CD4-positive, alpha-beta T cell (primary cell): ENCODE measurements at regions not wholly inside any gene's neighbourhood (a gene's known extent, or its start where the extent isn't known, plus 50 kb on each side); places are given as distances from the start of the nearest gene placed in this dataset.

Experiments used
- ATAC-seq: fragments of 200-7000 bp; cut with Tn5 transposase; one replicate; pipeline ENCODE4 v1.10.0; 2022; ENCODE audit warnings: mild to moderate bottlenecking; ENCODE audit not compliant: poor library complexity
- CTCF ChIA-PET: fragments of 350-600 bp; sonication (Branson Sonifier 250); formaldehyde crosslinking; loops from one replicate; lab custom pipeline; 2021; ENCODE audit warnings: antibody characterized with exemption, inconsistent platforms; lab: Charles Lee
- POLR2A ChIA-PET: fragments of 350-600 bp; sonication (Branson Sonifier 250); formaldehyde crosslinking; loops from one replicate; lab custom pipeline; 2021; ENCODE audit warnings: antibody characterized with exemption, inconsistent platforms; lab: Charles Lee
- DNase-seq, 14 experiments: peaks; one replicate each; pipeline ENCODE4 v3.0.0-alpha.2; 2013 to 2020; ENCODE audit warnings: mixed read lengths in 2 of 14
- H3K27ac ChIP-seq, 2 donors: one replicate each; pipeline versions ENCODE4 v1.5.1 to v1.7.0; 2013; ENCODE audit warnings: low read length in 2 of 2, low read depth in 1 of 2, mild to moderate bottlenecking in 1 of 2
- H3K27me3 ChIP-seq, 2 experiments: 1 replicate in 1 of 2; 2 replicates in 1 of 2; pipeline versions ENCODE4 v1.6.1 to v1.7.0; 2013; ENCODE audit warnings: low read length in 2 of 2, control low read depth in 1 of 2, mild to moderate bottlenecking in 1 of 2, moderate library complexity in 1 of 2; ENCODE audit not compliant: insufficient read depth in 2 of 2, control insufficient read depth in 1 of 2
- H3K36me3 ChIP-seq: one replicate; pipeline ENCODE4 v1.6.1; 2013; ENCODE audit warnings: low read length, control low read depth; ENCODE audit not compliant: insufficient read depth
- H3K4me1 ChIP-seq: one replicate; pipeline ENCODE4 v1.6.1; 2013; ENCODE audit warnings: low read length, control low read depth; ENCODE audit not compliant: insufficient read depth
- H3K4me3 ChIP-seq: one replicate; pipeline ENCODE4 v1.5.1; 2013; ENCODE audit warnings: mild to moderate bottlenecking, low read length, moderate library complexity
- H3K9me3 ChIP-seq, 2 experiments: 1 replicate in 1 of 2; 2 replicates in 1 of 2; pipeline versions ENCODE4 v1.6.1 to v1.7.0; 2013; ENCODE audit warnings: low read length in 2 of 2, mild to moderate bottlenecking in 2 of 2, control low read depth in 1 of 2, moderate library complexity in 1 of 2; ENCODE audit not compliant: control insufficient read depth in 1 of 2, insufficient read depth in 1 of 2
- H3K27ac Mint-ChIP-seq: one replicate; pipeline ENCODE4 v1.8.0; 2020; ENCODE audit warnings: mixed read lengths
- H3K27me3 Mint-ChIP-seq: one replicate; pipeline ENCODE4 v1.8.0; 2021; ENCODE audit warnings: mixed read lengths
- H3K36me3 Mint-ChIP-seq: one replicate; pipeline ENCODE4 v1.8.0; 2021; ENCODE audit warnings: low read depth, mixed read lengths
- H3K4me1 Mint-ChIP-seq: one replicate; pipeline ENCODE4 v1.8.0; 2021; ENCODE audit warnings: low read depth, mixed read lengths
- H3K4me3 Mint-ChIP-seq: one replicate; pipeline ENCODE4 v1.8.0; 2020; ENCODE audit warnings: mild to moderate bottlenecking, mixed read lengths
- H3K9me3 Mint-ChIP-seq: one replicate; pipeline ENCODE4 v1.8.0; 2020; ENCODE audit warnings: mixed read lengths
- CTCF ChIP-seq: fragments of 200-600 bp; IDR thresholded peaks from one replicate; pipeline ENCODE4 v1.8.0; 2022; ENCODE audit warnings: antibody characterized with exemption, mild to moderate bottlenecking
- intact Hi-C, 2 experiments: fragments of 100-400 bp; cut with DNase I in 1 of 2; cut with micrococcal nuclease in 1 of 2; formaldehyde crosslinking; loops; one replicate each; pipeline versions ENCODE4 v1.15.1 to v1.9.0; 2023 to 2025; cut with DNase I, micrococcal nuclease

- intact Hi-C loops: no loop called here
Observed at GRCh38 chr3:139203752-139204151, 140.1 kb upstream of the MRPS22 start.

GRCh38 chr3:139204728-139205127, 139.1 kb upstream of the MRPS22 start:
- no peaks in the 10 kb centered on the region for H3K36me3 ChIP-seq
- Mint-ChIP-seq H3K4me3 (no peak overlapping the region), H3K4me1 (no peaks in the 10 kb centered on the region), H3K27ac (no peak overlapping the region), H3K27me3 (peaks cover 3% of the 10 kb centered on the region), H3K9me3 (no peaks in the 10 kb centered on the region), H3K36me3 (no peaks in the 10 kb centered on the region)
- CTCF ChIA-PET: no interaction called here
- ATAC-seq (no peak), DNase-seq (no peak)
- no peak overlapping the region for H3K4me3 ChIP-seq
- POLR2A ChIA-PET: no interaction called here
- no peak for TF ChIP-seq CTCF
- H3K27me3 ChIP-seq: peaks cover 3% of the 10 kb centered on the region in 2 experiments
- H3K4me1 ChIP-seq: no peaks in the 10 kb centered on the region
- intact Hi-C loops: no loop called here
- H3K9me3 ChIP-seq: no peaks in the 10 kb centered on the region
- H3K27ac ChIP-seq: no peak overlapping the region

More at GRCh38 chr3:139203752-139204151, 140.1 kb upstream of the MRPS22 start:
- no peak overlapping the region for H3K27ac ChIP-seq
- Mint-ChIP-seq H3K36me3 (no peaks in the 10 kb centered on the region), H3K27ac (no peak overlapping the region), H3K4me3 (no peak overlapping the region), H3K27me3 (peaks cover 3% of the 10 kb centered on the region), H3K9me3 (no peaks in the 10 kb centered on the region), H3K4me1 (no peaks in the 10 kb centered on the region)
- H3K36me3 ChIP-seq: no peaks in the 10 kb centered on the region
- CTCF ChIA-PET: no interaction called here
- DNase-seq: no peak
- peaks cover 3% of the 10 kb centered on the region in 2 experiments for H3K27me3 ChIP-seq
- H3K4me3 ChIP-seq: no peak overlapping the region
- ATAC-seq: no peak
- TF ChIP-seq CTCF: no peak
- no peaks in the 10 kb centered on the region for H3K4me1 ChIP-seq
- H3K9me3 ChIP-seq: no peaks in the 10 kb centered on the region
- POLR2A ChIA-PET: no interaction called here

GRCh38 chr3:139213936-139214335, 129.9 kb upstream of the MRPS22 start:
- Mint-ChIP-seq H3K27me3 (peaks cover 17% of the 10 kb centered on the region), H3K9me3 (peaks cover 2% of the 10 kb centered on the region), H3K36me3 (no peaks in the 10 kb centered on the region), H3K4me3 (no peak overlapping the region), H3K27ac (no peak overlapping the region), H3K4me1 (no peaks in the 10 kb centered on the region)
- ChIA-PET CTCF (no interaction called here), POLR2A (no interaction called here)
- no peaks in the 10 kb centered on the region for H3K4me1 ChIP-seq
- no peaks in the 10 kb centered on the region for H3K9me3 ChIP-seq
- no peak overlapping the region for H3K4me3 ChIP-seq
- peaks cover 2 to 10% of the 10 kb centered on the region in 2 experiments for H3K27me3 ChIP-seq
- intact Hi-C loops: no loop called here
- no peak for DNase-seq
- no peak for ATAC-seq
- no peak for TF ChIP-seq CTCF
- no peak overlapping the region for H3K27ac ChIP-seq
- no peaks in the 10 kb centered on the region for H3K36me3 ChIP-seq
